Upper lobe of left lung (tissue), 6 donors: ENCODE measurements at regions not wholly inside any gene's neighbourhood (a gene's known extent, or its start where the extent isn't known, plus 50 kb on each side); places are given as distances from the start of the nearest gene placed in this dataset.
A peak's percentile ranks its signal among the peaks of the same experiment; 100 is the strongest.
"Not testable (repeated sequence)": the region's sequence is repeated elsewhere in the genome, so short reads cannot be mapped to it uniquely, and the experiment has no call there.

Source experiments
- ATAC-seq, 2 donors: fragments of 200-7000 bp; cut with Tn5 transposase; one replicate each; pipeline ENCODE4 v1.9.1; 2022; ENCODE audit warnings: mild to moderate bottlenecking in 2 of 2, moderate library complexity in 2 of 2; ENCODE audit not compliant: low FRiP score in 2 of 2
- DNase-seq, 2 donors: peaks; one replicate each; pipeline ENCODE4 v3.0.0-alpha.2; 2019 to 2020
- H3K27ac ChIP-seq, 4 donors: fragments of 200-600 bp; sonication (generic); one replicate each; pipeline ENCODE4 v1.5.1; 2016 to 2019
- H3K27me3 ChIP-seq, 4 donors: fragments of 200-600 bp; sonication (generic); one replicate each; pipeline ENCODE4 v1.5.1; 2017 to 2019
- H3K36me3 ChIP-seq, 4 donors: fragments of 200-600 bp; sonication (generic); one replicate each; pipeline ENCODE4 v1.5.1; 2016 to 2019
- H3K4me1 ChIP-seq, 4 donors: fragments of 200-600 bp; sonication (generic); one replicate each; pipeline ENCODE4 v1.5.1; 2018 to 2019
- H3K4me3 ChIP-seq, 4 donors: fragments of 200-600 bp; sonication (generic); one replicate each; pipeline ENCODE4 v1.5.1; 2017 to 2019; ENCODE audit warnings: mild to moderate bottlenecking in 2 of 4, moderate library complexity in 1 of 4
- H3K9me3 ChIP-seq, 4 donors: fragments of 200-600 bp; sonication (generic); one replicate each; pipeline ENCODE4 v1.5.1; 2018 to 2019
- EP300 ChIP-seq, 4 donors: sonication (generic); formaldehyde crosslinking; IDR thresholded peaks; one replicate each; pipeline ENCODE4 v1.5.1; 2017; ENCODE audit warnings: antibody characterized with exemption in 4 of 4, control low read depth in 2 of 4
- POLR2A ChIP-seq, 4 donors: fragments of 450-650 bp; IDR thresholded peaks; one replicate each; pipeline ENCODE4 v1.5.1; 2016 to 2017; ENCODE audit warnings: antibody characterized with exemption in 4 of 4, mild to moderate bottlenecking in 2 of 4
- POLR2AphosphoS5 ChIP-seq, 2 donors: sonication (generic); formaldehyde crosslinking; IDR thresholded peaks; one replicate each; pipeline ENCODE4 v1.5.1; 2017; ENCODE audit warnings: antibody characterized with exemption in 2 of 2
- WGBS, 2 donors: methylation state at CpG; one replicate each; pipeline ENCODE4 v1.1.5; 2017 to 2018; 5-methylcytosine and 5-hydroxymethylcytosine counted together
- TF ChIP-seq, protein P1 (sequence below), 6 experiments: fragments of 450-650 bp in 4 of 6; fragments of 200-600 bp in 2 of 6; sonication (generic) in 2 of 6; IDR thresholded peaks; one replicate each; pipeline ENCODE4 v1.5.1; 2016 to 2019; ENCODE audit warnings: antibody characterized with exemption in 6 of 6
- donor health status: DM: no; HTN: no; CAD: no; lungs with moderate emphysema.
- donor health status: DM: no; HTN: yes; CAD: no; lungs with severe emphysema.

DNA sequence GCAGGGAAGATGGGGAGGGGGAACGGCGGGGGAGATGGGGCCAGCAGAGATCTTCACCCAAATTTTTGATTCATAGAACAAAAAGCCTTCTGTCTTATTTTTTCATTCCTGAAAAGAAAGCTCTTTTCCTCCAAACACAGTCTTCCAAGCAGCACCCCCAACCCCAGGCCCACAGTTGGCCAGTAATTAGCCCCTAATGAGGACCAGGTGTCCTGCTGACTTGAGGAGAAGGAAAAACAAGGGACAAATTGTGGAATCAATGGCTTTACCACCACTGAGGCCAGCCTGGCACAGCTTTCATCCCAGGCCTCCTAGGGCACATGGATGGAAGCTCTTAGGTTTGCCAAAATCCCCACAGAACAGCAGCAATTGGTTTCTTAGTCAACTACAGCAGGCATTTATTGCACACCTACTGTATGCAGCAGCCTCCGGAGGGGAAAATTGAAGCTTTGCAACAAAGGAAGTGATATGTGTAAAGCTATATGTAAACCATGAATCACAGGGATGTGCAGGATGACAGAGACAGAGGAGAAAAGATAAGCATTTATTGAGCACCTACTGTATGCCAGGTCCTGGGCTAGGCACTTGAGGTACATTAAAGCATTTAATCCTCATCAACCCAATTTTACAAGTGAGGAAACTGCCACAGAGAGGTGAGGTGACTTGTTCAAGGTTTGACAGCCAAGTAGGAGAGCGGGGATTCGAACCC is 199.5 kb downstream of the TBC1D2B start:
- DNase-seq, result no peak
- peaks cover 0 to 3% (median 0%) of the 10 kb centered on the region in 4 donors for H3K4me1 ChIP-seq
- ATAC-seq, result no peak
- no peaks in the 10 kb centered on the region for H3K36me3 ChIP-seq
- no peak overlapping the region for H3K27ac ChIP-seq
- TF ChIP-seq EP300 (IDR thresholded peaks at IDR 0.05) (no peak), POLR2AphosphoS5 (IDR thresholded peaks at IDR 0.05) (no peak), POLR2A (IDR thresholded peaks at IDR 0.05) (no peak)
- TF ChIP-seq, protein P1, sequence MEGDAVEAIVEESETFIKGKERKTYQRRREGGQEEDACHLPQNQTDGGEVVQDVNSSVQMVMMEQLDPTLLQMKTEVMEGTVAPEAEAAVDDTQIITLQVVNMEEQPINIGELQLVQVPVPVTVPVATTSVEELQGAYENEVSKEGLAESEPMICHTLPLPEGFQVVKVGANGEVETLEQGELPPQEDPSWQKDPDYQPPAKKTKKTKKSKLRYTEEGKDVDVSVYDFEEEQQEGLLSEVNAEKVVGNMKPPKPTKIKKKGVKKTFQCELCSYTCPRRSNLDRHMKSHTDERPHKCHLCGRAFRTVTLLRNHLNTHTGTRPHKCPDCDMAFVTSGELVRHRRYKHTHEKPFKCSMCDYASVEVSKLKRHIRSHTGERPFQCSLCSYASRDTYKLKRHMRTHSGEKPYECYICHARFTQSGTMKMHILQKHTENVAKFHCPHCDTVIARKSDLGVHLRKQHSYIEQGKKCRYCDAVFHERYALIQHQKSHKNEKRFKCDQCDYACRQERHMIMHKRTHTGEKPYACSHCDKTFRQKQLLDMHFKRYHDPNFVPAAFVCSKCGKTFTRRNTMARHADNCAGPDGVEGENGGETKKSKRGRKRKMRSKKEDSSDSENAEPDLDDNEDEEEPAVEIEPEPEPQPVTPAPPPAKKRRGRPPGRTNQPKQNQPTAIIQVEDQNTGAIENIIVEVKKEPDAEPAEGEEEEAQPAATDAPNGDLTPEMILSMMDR (IDR thresholded peaks at IDR 0.05), result no peak
- no peak overlapping the region for H3K4me3 ChIP-seq
- no peaks in the 10 kb centered on the region for H3K9me3 ChIP-seq
- H3K27me3 ChIP-seq, result no peaks in the 10 kb centered on the region
- WGBS, 2 donors, result 71 to 74% methylated on average over 5 of the region's 5 CpGs

DNA sequence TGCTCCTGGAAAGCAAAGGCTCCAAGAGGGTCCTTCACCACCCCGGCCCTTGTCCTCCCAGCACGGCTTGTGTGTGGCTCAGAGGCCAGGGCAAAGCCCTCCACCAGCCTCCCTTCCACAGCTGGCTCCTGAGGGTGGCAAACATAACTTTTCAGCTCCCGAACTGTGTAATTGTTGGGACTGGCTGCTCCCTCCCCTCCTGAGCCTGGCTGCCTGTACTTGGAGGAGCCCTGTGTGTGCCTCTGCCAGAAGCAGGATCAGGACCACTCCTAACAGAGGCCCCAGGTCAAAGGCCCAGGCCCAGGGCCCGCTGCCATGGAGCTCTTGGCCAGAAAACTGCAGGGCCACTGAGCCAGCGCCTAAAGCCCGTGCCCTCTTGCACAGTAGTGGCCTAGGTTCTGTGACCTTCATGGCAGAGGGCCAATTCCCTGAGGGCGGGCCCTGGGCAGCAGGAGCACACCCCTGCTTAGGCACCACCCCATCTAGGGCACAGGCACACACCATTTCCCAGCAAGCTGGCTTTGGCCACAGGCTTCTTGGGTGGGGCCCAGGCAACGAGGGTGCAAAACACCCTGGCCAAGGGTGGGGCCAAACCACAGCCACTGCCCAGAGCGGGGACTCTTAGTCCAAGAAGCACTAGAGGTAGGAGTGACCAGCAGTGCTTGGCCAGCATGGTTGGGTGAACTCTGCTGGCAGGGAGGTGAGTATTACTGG is 201.2 kb downstream of the TBC1D2B start:
- 41% methylated on average over 3 of the region's 9 CpGs; no CpG with 5 or more reads in 1 of the 2 donors for WGBS, 2 donors
- peak overlapping the region in 1 of 4 donors; percentile 58 for H3K27ac ChIP-seq

DNA sequence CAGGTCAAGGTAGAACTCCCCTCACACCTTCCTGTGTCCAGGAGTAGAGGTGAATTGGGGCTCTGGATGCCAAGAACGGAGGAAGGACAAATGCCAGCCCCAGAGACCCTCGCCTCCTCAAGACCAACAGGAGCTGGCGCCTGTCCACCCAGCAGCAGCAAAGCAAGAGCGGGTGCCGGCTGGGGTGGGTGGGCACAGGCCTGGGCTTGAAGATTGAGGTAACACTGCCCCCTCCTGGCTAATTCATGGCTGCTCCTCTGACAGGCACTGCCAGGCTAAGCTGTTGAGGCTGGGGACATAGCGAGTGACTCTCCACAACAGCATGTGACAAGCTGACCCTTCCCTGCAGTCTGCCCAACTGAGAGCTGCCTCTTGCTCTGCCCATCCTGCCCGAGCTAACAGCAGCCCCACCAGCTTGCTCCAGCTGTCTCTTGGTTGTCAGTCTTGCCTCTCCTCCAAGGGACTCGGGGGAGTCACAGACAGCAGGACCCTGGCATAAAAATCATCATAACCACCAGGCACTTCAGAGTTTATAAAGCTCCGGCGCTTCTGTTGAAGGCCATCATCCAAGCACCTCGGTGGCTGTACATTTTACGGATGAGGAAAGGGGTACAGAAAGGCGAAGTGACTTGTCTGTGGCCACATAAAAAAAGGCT is 202.3 kb downstream of the TBC1D2B start:
- H3K27ac ChIP-seq, H3K9me3 ChIP-seq, H3K36me3 ChIP-seq, H3K4me1 ChIP-seq, H3K27me3 ChIP-seq, H3K4me3 ChIP-seq: not testable (repeated sequence)
- DNase-seq, result peak; percentile 32 to 57
- TF ChIP-seq, protein P1 (IDR thresholded peaks at IDR 0.05), result peak in 3 of 6 experiments; percentile 14 to 58 (median 41)
- ATAC-seq, result peak in 1 of 2 donors; percentile 26
- WGBS, 2 donors, result 58 to 67% methylated on average over 7 to 8 of the region's 13 CpGs

More for the DNA sequence above, 201.2 kb downstream of the TBC1D2B start:
- H3K27me3 ChIP-seq, DNase-seq, H3K4me1 ChIP-seq, H3K9me3 ChIP-seq, H3K36me3 ChIP-seq, H3K4me3 ChIP-seq: not testable (repeated sequence)
- peak; percentile 41 to 51 for ATAC-seq

DNA sequence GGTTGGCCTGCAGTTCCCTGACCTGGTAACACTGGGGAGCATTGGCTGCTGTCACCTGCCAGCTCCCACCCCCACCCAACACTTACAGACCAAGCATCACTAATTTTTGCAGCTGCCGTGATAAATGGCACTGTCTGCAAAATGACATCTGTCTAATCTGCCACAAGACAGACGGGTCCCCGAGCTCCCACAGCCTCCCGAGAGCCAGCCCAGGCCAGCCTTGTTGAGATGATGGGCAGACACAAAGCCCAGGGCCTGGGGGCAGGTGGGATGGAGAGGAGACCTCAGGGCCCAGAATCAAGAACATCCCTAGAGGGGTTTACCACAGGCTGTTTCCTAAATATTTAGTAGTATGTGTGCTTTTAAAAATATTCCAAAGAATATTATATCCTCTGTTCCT is 203.4 kb downstream of the TBC1D2B start:
- ATAC-seq (no peak), DNase-seq (no peak)
- H3K4me3 ChIP-seq, result no peak overlapping the region
- H3K36me3 ChIP-seq, result no peaks in the 10 kb centered on the region
- 82 to 100% methylated on average over 1 to 4 of the region's 4 CpGs for WGBS, 2 donors
- no peak overlapping the region for H3K27ac ChIP-seq
- H3K4me1 ChIP-seq, result peaks cover 0 to 5% (median 2%) of the 10 kb centered on the region in 4 donors
- no peaks in the 10 kb centered on the region for H3K9me3 ChIP-seq
- no peaks in the 10 kb centered on the region for H3K27me3 ChIP-seq
- TF ChIP-seq EP300 (IDR thresholded peaks at IDR 0.05) (no peak), POLR2A (IDR thresholded peaks at IDR 0.05) (no peak), POLR2AphosphoS5 (IDR thresholded peaks at IDR 0.05) (no peak)
- TF ChIP-seq, protein P1 (IDR thresholded peaks at IDR 0.05), result no peak

DNA sequence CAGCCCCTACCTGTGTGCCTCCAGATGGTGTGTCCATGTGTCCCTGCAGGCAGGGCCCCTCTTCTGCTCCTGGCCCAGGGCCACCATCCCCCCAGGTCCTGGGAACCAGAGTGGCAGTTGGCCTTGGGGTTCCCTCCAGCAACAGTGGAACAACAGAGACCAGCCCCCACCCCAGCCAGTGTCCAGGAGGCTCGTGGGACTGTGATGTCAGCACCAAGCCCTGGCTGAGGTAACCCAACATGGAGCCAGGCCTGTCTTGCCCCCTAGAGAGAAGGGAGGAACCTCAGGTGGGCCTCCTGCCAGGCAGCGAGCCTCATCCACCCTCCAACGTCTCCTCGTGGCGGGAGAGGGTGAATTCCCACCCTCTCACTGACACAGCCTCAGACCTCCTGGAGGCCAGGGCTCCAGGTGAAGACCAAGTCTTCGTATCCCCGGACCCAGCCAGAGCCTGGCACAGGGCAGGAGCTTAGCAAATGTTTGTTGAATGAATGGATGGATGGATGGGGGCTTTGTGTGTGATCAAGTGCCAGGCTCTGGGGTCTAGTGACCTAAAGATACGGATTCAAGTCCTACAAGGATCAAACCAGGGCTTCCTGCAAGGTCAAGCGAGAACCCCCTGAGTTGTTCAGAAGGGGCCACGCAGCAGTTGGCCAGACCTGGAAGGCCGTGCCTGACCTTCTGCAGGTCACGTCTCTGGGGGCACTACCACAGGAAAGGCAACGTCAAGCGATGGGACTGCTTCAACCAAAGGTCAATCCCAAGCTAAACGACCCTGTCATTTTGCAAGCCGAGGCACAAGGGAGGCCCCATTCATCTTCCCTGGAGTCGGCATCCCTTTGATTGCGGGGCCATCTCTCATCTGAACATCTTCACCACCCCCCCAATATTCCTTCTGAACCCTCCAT is 204.7 kb downstream of the TBC1D2B start:
- WGBS, 2 donors, result 83% methylated on average over 14 to 18 of the region's 18 CpGs
- not testable (repeated sequence) for H3K36me3 ChIP-seq, H3K4me1 ChIP-seq, H3K9me3 ChIP-seq, H3K27me3 ChIP-seq, H3K27ac ChIP-seq, ATAC-seq, H3K4me3 ChIP-seq
- DNase-seq, result peak in 1 of 2 donors; percentile 34
